ENCODE measurements at regions not wholly inside any gene's neighbourhood (a gene's known extent, or its start where the extent isn't known, plus 50 kb on each side); places are given as distances from the start of the nearest gene placed in this dataset.

DNA sequence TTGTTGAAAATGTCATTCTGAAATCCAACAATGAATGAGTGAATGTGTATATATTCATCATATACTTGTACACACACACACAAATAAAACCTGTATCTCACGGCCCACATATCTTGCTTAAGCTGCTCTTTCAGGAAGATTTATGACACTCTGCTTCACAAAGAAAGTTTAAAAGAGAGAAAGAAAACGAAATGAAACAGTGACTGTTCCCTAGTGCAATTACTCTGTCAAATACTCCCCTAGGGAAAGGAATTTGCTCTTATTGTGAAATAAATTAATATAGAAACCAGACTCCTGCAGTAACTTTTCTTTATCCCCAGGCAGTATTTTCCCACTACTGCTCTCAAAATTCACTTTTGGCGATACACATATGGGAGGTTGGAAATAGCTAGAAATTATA lies 329.1 kb downstream of the VPS13C start:
- no peak overlapping the region for H3K4me2 ChIP-seq (ENCODE audit: low read length)
- no peak overlapping the region for H3K9ac ChIP-seq
- TF ChIP-seq, protein P1, sequence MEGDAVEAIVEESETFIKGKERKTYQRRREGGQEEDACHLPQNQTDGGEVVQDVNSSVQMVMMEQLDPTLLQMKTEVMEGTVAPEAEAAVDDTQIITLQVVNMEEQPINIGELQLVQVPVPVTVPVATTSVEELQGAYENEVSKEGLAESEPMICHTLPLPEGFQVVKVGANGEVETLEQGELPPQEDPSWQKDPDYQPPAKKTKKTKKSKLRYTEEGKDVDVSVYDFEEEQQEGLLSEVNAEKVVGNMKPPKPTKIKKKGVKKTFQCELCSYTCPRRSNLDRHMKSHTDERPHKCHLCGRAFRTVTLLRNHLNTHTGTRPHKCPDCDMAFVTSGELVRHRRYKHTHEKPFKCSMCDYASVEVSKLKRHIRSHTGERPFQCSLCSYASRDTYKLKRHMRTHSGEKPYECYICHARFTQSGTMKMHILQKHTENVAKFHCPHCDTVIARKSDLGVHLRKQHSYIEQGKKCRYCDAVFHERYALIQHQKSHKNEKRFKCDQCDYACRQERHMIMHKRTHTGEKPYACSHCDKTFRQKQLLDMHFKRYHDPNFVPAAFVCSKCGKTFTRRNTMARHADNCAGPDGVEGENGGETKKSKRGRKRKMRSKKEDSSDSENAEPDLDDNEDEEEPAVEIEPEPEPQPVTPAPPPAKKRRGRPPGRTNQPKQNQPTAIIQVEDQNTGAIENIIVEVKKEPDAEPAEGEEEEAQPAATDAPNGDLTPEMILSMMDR (IDR thresholded peaks at IDR 0.05): no peak
- no peaks in the 10 kb centered on the region for H3K4me1 ChIP-seq
- H3K9me3 ChIP-seq (ENCODE audit: control insufficient read depth, low read length): no peaks in the 10 kb centered on the region
- no peak overlapping the region for H2AFZ ChIP-seq
- no peak overlapping the region for H3K27ac ChIP-seq
- no peaks in the 10 kb centered on the region for H3K27me3 ChIP-seq (ENCODE audit: control insufficient read depth, insufficient read depth, low read length)
- no peak overlapping the region for H3K4me3 ChIP-seq (ENCODE audit: low read depth, low read length)
- H3K36me3 ChIP-seq (ENCODE audit: control insufficient read depth, insufficient read depth, low read length): no peaks in the 10 kb centered on the region
- H3K79me2 ChIP-seq: no peaks in the 10 kb centered on the region

DNA sequence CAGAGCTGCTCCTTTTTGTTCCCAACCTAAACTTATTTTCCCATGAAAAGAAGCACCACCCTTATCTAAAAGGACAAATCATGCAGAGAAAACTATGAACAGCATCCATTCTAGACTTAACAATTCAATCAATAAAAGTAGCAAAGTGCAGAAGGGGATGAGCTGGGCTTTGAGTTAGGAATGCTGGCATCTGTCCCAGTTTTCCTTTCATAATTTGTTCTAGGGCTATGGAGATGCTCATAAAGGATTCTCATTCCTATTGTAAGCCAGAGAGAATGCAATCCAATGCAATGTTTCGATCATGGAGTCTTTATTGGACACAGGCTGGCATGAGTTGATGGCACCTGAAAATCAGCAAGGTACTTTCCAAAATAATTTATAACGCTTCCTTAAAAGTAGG lies 330.6 kb downstream of the VPS13C start:
- Histone ChIP-seq H3K79me2 (no peaks in the 10 kb centered on the region), H3K4me3 (ENCODE audit: low read depth, low read length) (no peak overlapping the region), H3K9me3 (ENCODE audit: control insufficient read depth, low read length) (no peaks in the 10 kb centered on the region), H3K36me3 (ENCODE audit: control insufficient read depth, insufficient read depth, low read length) (no peaks in the 10 kb centered on the region), H3K27me3 (ENCODE audit: control insufficient read depth, insufficient read depth, low read length) (no peaks in the 10 kb centered on the region), H3K27ac (no peak overlapping the region), H3K9ac (no peak overlapping the region), H3K4me1 (no peaks in the 10 kb centered on the region), H3K4me2 (ENCODE audit: low read length) (no peak overlapping the region), H2AFZ (no peak overlapping the region)
- TF ChIP-seq, protein P1 (IDR thresholded peaks at IDR 0.05): no peak

DNA sequence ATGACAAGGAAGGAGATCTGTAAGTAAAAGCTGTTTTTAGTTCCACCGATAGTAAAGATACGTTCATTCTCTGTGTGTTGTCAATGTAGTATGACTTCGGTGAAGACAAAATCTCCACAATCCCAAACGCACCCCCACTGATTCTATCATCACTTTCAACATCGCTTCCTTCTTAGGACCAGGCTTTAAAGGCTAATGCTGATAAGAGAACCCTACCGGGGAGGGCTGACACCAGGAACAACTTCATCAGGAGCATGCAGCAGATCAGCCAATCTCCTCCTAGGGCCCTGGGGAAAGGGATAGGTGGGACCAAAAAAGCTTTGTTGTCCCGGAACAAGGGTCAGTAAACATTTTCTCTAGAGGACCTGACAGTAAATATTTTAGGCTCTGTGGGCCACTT lies 334.1 kb downstream of the VPS13C start:
- no peak overlapping the region for H3K27ac ChIP-seq
- H3K9me3 ChIP-seq (ENCODE audit: control insufficient read depth, low read length): no peaks in the 10 kb centered on the region
- H3K79me2 ChIP-seq: no peaks in the 10 kb centered on the region
- H3K27me3 ChIP-seq (ENCODE audit: control insufficient read depth, insufficient read depth, low read length): no peaks in the 10 kb centered on the region
- TF ChIP-seq, protein P1 (IDR thresholded peaks at IDR 0.05): no peak
- H3K36me3 ChIP-seq (ENCODE audit: control insufficient read depth, insufficient read depth, low read length): no peaks in the 10 kb centered on the region
- no peak overlapping the region for H3K9ac ChIP-seq
- H2AFZ ChIP-seq: no peak overlapping the region
- no peak overlapping the region for H3K4me3 ChIP-seq (ENCODE audit: low read depth, low read length)
- H3K4me1 ChIP-seq: no peaks in the 10 kb centered on the region
- no peak overlapping the region for H3K4me2 ChIP-seq (ENCODE audit: low read length)

DNA sequence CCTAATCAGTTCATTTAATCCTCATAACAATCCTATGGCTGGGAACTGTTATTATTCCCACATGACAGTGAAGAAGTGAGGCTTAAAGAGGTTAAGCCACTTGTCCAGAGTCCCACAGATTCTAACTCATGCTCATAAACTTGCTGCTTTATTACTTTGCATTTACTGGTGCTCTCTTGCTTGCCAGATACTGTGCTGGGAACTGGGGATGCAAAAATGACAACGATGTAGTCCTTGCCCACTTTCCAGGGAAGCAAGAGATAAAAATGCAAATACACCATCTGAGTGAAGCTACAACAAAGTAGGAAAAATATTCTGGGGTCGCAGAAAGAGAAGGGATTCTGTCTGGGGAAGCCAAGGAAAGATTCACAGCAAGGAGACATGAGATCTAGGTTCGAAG lies 335.0 kb downstream of the VPS13C start:
- TF ChIP-seq, protein P1 (IDR thresholded peaks at IDR 0.05): no peak
- no peaks in the 10 kb centered on the region for H3K36me3 ChIP-seq (ENCODE audit: control insufficient read depth, insufficient read depth, low read length)
- no peak overlapping the region for H3K9ac ChIP-seq
- H3K4me2 ChIP-seq (ENCODE audit: low read length): no peak overlapping the region
- H3K4me3 ChIP-seq (ENCODE audit: low read depth, low read length): no peak overlapping the region
- H3K27me3 ChIP-seq (ENCODE audit: control insufficient read depth, insufficient read depth, low read length): no peaks in the 10 kb centered on the region
- no peak overlapping the region for H2AFZ ChIP-seq
- H3K79me2 ChIP-seq: no peaks in the 10 kb centered on the region
- no peaks in the 10 kb centered on the region for H3K9me3 ChIP-seq (ENCODE audit: control insufficient read depth, low read length)
- no peaks in the 10 kb centered on the region for H3K4me1 ChIP-seq
- H3K27ac ChIP-seq: no peak overlapping the region

DNA sequence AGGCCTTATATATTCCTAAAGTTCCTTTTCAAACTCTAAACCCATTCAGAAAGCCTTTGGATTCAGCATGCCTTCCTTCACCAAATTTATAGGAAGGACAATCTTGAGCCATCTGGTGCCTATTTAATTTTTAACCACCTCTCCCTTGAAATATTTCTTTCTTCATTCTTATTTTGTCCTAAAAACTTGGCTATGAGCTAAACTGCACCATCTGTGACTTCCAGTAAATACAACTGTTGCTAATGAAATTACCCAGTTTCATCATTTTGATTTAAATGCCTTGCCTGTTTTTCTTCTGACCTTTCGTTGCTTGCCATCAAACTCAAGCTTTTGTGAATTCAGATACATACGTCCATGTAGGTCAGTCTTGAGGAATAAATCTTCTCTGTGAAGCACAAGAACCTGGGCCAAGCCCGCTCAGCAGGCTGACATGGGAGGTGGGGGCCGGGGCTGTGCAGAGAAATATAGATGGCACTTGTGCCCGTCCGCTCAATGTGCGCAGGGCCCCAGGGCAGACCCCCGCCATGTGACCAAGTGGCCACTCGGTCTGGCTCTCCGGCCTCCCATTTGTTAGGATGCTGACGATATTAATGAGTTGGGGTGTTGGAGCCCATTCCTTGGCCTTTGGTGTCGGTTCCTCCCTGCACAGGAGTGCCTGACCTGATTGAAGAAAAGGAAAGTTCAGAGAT lies 335.9 kb downstream of the VPS13C start:
- TF ChIP-seq, protein P1 (IDR thresholded peaks at IDR 0.05): no peak
- Histone ChIP-seq H3K4me1 (no peaks in the 10 kb centered on the region), H3K27ac (no peak overlapping the region), H2AFZ (no peak overlapping the region), H3K36me3 (ENCODE audit: control insufficient read depth, insufficient read depth, low read length) (no peaks in the 10 kb centered on the region), H3K9ac (no peak overlapping the region), H3K79me2 (no peaks in the 10 kb centered on the region), H3K4me3 (ENCODE audit: low read depth, low read length) (no peak overlapping the region), H3K4me2 (ENCODE audit: low read length) (no peak overlapping the region), H3K27me3 (ENCODE audit: control insufficient read depth, insufficient read depth, low read length) (no peaks in the 10 kb centered on the region), H3K9me3 (ENCODE audit: control insufficient read depth, low read length) (no peaks in the 10 kb centered on the region)
